Tibial nerve (tissue), 3 donors: ENCODE measurements at regions not wholly inside any gene's neighbourhood (a gene's known extent, or its start where the extent isn't known, plus 50 kb on each side); places are given as distances from the start of the nearest gene placed in this dataset.

Source experiments
- CTCF ChIP-seq, 5 experiments: fragments of 200-600 bp in 3 of 5; fragments of 450-650 bp in 2 of 5; sonication (generic) in 3 of 5; IDR thresholded peaks; one replicate each; pipeline ENCODE4 v1.5.1; 2016 to 2019; ENCODE audit warnings: antibody characterized with exemption in 5 of 5, mild to moderate bottlenecking in 3 of 5, moderate library complexity in 2 of 5
- POLR2A ChIP-seq, 2 donors: fragments of 450-650 bp; IDR thresholded peaks; one replicate each; pipeline ENCODE4 v1.6.1; 2017; ENCODE audit warnings: antibody characterized with exemption in 2 of 2, mild to moderate bottlenecking in 2 of 2, moderate library complexity in 2 of 2

- TF ChIP-seq POLR2A (IDR thresholded peaks at IDR 0.05): no peak
- TF ChIP-seq CTCF (IDR thresholded peaks at IDR 0.05): no peak
Observed at GRCh38 chr6:44680202-44680720, 292.8 kb downstream of the CDC5L start.
